ENCODE measurements at regions not wholly inside any gene's neighbourhood (a gene's known extent, or its start where the extent isn't known, plus 50 kb on each side); places are given as distances from the start of the nearest gene placed in this dataset.
A peak's percentile ranks its signal among the peaks of the same experiment; 100 is the strongest.
"Not testable (repeated sequence)": the region's sequence is repeated elsewhere in the genome, so short reads cannot be mapped to it uniquely, and the experiment has no call there.

DNA sequence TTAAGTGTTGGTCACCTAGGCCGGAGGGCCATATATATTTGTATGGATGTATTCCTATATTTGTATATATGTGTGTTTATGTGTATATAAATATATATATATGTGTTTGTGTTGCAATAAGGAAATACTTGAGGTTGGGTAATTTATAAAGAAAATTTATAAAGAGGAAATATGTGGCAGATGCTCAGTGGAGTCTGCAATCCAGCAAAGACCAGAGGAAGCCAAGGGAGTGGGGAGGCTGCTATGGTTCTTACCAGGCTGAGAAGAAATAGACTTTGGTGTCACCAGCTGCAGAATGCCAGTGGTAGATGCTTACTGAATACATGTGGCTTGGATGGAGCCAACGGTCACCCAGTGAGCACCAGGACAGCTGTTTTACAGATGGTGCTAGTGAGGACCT is 97.4 kb upstream of the ELOVL5 start:
- DNase-seq (ENCODE audit: low spot score) = no peak

DNA sequence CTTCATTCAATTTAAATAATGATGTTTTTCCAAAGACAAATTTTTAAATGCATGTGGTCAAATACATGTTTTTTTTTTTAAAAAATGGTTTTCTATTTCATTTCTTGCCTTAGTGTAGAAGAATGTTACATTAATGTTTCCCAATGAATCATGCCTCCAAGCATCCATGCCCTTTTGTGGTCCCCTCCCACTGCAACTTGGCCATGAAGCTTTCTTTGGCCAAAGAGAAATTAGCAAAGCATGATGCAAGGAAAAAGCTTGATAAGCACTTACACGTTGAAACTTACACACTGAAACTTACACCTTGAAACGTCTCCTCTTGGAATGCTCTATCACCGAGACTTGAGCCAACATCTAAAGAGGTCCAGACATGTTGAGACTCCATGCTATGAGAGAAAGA is 93.0 kb upstream of the ELOVL5 start:
- DNase-seq (ENCODE audit: low spot score) = no peak

DNA sequence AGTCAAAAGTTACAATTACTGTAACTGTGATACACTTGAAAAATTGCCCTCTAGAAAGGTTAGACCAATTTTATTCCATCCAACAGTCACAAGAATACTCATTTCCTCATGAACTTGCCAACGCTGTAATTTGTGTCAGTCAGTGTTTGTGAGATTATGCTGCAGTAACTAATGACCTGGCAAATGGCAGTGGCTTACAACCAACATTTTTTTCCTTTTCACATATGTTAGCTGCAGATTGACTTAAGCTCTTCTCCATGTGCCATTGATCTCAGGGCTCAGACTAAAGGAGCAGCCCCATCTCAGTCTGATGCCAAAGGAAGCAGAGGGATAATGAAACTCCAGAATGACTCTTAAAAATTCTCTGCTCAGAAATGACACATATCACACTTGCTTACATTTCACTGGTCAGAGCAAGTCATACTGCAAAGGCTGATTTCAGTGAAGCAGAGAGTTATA is 92.3 kb upstream of the ELOVL5 start:
- DNase-seq (ENCODE audit: low spot score) = no peak

DNA sequence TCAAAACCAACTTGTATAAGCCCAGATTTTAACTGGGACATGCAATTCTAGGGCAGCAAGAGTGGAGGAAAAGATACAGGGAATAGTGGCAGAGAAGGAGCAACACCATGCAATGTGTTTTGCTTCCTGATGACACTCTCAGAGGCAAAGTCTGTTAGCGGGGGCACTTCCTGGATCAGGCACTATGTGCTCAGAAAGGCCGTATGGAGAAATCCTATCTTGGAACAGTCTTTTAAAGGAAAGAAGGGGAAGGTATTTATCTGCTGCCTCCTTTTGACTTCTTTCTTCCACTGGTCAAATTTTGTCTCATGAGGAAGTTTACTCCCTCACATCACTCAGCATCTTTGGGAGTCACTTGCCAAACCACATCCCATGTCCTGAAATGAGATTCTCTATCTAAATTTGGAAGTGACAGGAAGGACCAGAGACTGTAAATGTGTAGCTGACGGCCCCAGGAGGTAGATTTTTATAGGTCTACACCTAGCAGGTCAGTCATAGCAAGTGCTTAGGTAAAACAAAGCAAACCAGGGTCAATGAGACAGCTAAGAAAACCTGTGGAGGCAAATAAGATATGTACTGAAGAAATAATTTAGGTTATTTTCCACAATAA is 91.7 kb upstream of the ELOVL5 start:
- no peak for DNase-seq (ENCODE audit: low spot score)

DNA sequence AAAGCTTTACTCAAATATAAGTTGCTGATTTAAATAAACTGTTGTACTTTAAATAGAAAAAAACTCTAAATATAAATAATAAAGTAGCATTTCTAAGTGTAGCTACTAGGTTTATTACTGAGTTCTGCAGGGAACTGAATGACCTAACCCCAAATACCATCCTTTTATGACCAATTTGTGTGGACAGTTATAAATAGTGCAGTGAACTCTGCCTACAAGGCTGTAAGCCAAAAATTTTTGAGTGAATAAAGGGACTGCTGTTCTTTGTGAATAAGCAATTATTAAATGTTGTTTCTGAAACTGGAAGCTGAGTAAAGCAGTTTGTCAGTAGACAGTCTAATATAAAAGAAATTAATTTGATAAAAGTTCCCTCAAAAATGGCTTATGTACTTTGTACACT is 90.8 kb upstream of the ELOVL5 start:
- DNase-seq (ENCODE audit: low spot score) = no peak

DNA sequence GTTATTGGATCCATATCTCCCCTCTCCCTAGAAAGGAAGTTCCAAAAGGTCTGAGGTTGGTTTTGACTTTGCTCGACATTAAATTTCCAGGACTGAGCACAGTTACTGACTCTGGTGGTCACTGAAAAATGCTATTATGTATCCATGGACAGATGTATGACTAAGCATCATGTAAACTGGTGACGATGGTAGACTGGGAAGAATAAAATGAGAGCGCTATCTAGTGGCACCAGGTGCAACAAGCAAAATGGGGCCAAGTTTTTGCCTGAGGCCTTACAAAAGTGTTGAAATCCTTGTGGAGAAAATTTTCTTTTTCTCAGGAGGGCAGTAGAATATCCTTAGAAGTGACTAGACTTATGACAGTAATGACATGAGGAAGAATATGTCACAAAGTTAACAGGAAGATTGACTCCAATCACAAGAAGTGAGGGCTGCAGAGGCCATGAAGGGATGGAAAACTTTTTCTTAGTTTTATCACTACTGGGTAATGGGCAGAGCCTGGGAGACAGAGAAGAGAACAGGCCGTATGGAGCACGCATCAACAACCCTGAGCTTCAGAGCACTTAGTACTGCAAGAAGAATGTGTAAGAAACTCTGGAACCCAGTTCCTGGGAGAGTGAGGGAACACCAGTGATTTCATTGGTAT is 88.9 kb upstream of the ELOVL5 start:
- DNase-seq (ENCODE audit: low spot score) = peak; percentile 94

DNA sequence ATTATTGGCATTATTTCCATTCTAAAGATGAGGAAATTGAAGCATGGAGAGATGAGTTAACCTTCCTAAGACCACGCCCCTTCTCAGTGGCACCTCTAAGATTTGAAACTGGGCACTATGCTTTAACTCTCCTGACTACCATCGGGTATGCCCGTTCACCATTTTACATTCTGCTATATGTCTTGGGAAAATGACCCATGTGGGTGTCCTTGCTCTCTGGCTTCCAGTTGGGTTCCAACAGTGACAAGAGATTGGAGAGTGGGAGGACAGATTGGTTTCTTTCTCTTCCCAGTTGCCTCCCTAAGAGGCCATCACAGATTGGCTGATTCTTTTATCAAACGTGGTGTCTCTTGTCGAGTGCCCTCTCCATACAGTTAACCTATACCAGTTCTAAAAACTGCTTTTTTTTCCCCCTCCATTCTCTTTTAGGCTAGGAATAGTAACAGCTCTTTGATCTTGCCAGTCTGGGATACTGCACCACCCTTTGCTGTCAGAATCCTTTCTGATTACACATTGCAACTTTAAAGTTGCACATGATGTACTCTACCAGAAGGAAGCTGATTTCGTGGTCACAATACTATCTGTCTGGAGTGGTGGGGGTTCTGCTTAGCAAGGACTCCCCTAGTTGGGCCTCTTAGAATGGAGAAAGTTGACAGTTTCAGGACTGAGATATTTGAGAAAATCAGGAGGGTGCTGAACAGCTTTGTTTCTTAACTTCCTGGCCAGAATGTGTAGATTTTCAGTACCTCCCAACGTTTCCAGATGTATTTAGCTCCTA is 88.0 kb upstream of the ELOVL5 start:
- DNase-seq (ENCODE audit: low spot score) = no peak

DNA sequence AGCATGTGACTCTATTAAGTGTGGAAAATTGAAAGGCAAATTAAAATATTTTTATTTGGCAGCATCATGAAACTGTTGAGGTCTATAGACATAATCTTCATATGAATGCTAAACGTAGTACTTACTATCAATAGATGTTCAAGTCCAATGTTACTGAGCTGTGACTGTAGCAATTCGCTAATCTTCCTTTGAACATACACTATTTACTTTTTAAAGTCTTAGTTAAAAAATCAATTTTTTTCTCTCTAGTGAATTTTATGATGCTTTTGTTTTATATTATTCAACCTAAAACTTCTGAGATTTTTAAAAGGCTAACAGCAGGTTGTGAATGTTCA is 85.2 kb upstream of the ELOVL5 start:
- no peak for DNase-seq (ENCODE audit: low spot score)

DNA sequence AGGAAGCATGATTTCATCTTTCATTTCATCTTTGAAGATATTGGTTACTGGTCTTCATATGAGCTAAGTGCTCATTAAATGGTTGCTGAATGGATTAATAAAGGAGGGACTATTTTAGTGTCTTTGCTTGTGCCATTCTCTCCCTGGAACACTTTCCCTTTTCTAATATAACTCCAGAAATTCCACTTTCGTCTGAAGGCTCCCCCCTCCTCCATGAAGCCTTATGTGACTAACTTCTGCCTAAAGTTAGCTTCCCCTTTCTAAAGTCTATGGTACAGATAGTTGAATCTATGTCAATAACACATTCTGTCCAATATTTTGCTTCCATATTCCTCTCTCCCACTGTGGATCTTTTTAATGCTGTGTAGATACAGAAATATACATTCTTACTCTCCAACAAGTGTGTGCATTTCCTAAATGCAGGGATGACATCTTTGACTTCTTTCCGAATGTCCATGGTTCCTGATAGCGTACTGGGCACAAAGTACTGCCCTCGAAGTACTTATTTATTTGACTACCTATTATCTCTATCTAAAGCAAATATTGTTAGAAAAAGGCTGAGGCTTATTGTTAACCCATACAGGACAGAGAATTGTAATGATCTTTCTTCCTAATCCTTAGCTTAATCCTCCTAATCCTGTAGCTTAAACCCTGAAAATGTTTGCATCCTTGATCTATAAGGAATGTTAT is 84.7 kb upstream of the ELOVL5 start:
- no peak for DNase-seq (ENCODE audit: low spot score)

DNA sequence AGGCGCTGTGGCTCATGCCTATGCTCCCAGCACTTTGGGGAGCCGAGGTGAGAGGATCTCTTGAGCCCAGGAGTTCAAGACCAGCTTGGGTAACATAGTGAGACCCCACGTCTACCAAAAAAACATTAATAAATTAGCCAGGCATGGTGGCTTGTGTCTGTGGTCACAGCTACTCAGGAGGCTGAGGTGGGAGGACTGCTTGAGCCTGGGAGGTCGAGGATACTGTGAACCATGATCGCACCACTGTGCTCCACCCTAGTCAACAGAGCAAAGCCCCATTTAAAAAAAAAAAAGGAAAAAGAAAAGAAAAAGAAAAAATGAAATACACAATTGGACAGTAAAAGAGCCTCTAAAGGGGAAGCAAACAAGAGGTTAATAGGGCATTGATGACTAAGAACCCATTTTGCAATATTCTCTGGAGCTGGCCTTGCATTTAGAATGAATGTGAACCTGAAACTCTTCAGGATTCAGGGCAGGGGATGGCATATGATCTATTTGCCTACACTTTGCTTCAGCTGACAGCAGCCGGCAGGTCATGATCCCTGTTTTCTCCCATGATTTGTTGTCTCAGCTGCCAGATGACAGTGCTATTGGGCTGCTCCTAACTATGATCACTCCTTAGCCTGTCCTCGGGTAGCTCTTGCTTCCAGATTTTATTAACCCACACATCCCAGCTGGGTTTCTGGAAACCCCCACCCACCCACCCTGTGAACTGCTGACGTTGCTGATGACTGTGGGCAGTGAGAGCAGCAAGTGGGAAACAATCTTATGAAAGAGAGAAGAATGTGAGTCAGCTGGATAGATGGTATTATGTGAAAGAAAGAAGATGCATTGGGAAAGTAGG is 83.8 kb upstream of the ELOVL5 start:
- DNase-seq (ENCODE audit: low spot score) = no peak

DNA sequence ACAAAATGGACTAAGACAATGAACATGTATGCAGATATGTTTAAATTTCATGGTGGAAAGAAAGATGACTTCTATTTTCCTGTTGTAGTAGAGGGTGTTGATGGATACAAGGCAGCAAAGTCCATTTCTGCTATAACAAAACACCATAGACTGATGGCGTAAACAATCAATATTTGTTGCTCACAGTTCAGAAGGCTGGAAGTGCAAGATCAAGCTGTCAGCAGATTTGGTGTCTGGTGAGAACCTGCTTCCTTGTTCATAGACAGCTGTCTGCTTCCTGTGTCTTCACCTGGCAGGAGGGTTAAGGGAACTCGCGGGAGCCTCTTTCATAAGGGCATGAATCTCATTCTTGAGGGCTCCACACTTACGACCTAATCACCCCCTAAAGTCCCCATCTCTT is 83.0 kb upstream of the ELOVL5 start:
- DNase-seq (ENCODE audit: low spot score) = no peak

DNA sequence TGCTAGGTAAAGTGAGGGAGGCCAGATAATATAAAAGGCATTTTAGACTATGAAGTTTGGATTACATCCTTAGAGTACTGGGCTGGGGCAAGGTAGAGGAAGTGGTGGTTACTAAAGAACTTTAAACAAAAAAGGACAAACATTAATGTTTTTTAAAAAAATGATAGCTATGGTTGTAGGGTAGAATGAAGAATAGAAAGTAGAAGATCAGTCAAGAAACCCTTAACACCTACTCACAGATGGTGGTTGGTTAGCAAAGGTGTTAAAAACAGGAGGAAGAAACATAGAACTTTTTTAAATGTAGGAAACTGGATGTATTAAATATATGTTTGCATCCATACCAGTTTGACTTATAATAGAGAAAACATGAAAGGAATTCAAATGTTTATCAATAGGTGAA is 80.7 kb upstream of the ELOVL5 start:
- DNase-seq (ENCODE audit: low spot score) = no peak

DNA sequence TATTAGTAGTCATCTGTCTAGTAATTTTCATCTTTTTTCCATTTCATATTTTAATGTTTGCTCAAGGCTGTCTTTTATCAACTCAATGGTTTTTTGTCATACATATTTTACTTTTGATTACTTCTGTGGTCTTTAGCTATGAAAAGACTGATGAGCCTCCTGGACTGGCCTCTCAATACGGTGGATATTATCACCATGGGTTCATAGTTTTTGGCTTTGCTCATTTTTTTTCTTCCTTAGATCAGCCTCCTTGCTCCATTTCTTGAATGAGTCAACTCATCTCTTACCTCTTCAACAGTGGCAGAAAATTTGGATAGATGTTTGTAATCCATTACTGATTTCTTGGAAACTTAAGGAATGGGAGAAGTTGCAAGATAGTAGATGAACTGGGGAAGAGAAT is 80.1 kb upstream of the ELOVL5 start:
- no peak for DNase-seq (ENCODE audit: low spot score)

DNA sequence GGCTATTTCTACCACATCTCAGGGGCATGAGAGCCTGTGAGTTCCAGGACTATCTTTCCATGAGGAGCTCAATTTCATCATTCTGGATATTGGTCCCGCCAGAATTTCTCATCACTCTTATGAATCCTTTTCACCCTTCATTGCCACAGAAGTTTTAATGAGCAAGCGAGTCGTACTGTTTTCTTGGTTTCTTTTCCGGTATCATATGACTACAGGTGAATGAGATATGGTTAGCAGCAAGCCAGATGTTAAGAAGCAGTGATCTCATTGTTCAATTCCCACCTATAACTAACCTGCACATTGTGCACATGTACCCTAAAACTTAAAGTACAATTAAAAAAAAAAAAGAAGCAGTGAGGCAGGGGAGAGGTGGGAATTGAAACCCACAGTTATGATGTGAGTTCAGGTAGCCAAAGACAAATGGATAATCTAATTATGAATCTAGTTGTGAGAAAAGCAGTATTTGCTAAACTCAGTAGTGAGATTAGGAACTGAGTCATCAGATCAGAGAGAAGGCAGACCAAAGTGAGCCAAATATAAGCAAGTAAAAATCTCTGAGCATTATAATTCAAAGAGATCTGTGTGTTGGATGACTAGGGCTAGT is 78.0 kb upstream of the ELOVL5 start:
- no peak for DNase-seq (ENCODE audit: low spot score)

DNA sequence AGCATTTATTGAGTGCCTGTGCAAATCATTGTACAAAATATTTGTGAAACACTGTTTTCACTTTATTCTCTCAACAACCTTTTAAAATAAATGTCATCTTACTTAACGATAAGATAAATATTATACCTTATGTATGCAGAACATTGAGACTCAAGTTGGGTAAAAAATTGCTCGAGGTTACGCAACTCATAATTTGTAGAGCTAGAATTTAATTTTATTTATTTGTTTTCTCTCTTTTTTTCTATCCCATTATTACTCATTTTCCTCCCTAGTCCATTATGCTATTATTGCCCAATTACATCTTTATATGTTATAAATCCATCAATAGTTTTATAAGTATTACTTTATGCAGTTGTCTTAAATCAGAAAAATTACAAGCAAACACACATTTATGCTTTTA is 77.4 kb upstream of the ELOVL5 start:
- DNase-seq (ENCODE audit: low spot score) = no peak

DNA sequence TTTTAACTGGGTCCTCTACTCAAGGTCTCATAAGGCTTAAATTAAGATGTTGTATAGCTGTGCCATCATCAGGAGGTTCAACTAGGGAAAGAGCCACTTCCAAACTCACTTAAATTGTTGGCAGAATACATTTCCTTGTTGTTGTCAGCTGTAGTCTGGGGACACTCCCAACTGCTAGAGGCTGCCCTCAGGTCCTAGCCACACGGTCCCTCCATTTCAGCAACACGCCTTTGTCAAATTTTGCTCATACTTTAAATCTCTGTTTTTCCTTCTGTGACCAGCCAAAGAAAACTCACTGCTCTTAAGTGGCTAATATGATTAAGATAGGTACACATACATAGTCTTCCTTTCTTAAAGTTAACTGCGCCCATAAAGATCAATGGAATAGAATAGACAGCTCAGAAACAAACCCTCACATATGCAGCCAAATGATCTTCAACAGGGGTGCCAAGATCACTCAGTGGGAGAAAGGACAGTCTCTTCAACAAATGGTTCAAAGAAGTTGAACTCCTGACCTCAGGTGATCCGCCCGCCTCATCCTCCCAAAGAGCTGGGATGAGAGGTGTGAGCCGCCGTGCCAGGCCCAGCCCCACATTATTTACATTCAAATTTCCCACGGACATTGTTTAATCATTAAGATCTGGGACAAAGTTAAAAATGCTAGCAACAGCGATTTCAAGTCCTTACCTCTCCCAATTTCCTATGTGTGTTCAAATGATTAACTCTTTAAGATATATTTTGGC is 76.4 kb upstream of the ELOVL5 start:
- DNase-seq (ENCODE audit: low spot score) = no peak

DNA sequence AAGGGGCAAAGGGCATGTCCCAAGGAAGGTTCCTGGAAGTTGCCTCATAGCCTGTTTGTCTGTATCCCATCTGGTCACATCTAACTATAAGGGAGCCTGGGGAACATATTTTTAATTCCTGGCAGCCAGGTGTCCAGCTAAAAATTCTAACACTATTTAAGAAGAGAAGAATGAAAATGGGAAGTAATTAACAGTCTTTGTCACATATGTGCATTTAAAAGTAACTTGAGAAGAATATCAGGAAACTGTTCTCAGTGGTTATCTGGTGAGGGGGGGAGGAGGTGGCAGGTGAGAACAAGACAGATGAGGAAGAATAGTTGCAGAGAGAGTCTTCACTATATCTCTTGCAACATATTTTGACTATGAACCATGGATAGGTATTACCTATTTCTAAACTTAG is 75.5 kb upstream of the ELOVL5 start:
- no peak for DNase-seq (ENCODE audit: low spot score)

DNA sequence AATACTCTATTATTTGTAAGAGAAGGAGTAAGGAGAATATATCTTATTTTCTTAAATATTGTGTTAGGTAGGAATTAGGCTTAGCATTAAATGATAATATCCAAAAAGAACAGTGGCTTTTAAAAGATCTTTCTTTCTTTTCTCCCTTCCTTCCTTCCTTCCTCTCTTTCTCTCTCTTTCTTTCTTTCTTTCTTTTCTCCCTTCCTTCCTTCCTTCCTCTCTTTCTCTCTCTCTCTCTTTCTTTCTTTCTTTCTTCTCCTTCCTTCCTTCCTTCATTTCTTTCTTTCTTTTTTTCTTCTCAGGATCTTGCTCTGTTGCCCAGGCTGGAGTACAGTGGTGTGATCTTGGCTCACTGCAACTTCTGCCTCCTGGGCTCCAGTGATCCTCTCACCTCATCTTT is 74.8 kb upstream of the ELOVL5 start:
- DNase-seq (ENCODE audit: low spot score) = not testable (repeated sequence)

DNA sequence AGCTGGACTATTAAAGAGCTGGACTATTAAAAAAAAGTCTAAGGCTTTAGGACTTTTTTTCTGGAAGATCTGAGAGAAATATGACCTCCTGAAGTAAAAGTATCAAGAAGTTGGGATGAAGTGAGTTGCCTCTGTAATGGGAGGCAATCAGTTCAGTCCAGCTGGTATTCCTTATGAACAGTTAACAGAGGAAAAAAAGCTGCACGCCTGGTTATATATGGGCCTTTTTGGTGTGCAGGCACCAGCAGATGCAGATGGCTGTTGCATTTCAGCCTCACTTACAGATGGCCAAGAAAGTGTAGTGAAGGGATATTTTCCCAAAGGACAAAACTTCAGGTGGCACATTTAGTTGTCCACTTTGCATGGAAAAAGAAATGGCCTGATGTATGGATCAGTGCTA is 70.3 kb upstream of the ELOVL5 start:
- no peak for DNase-seq (ENCODE audit: low spot score)

DNA sequence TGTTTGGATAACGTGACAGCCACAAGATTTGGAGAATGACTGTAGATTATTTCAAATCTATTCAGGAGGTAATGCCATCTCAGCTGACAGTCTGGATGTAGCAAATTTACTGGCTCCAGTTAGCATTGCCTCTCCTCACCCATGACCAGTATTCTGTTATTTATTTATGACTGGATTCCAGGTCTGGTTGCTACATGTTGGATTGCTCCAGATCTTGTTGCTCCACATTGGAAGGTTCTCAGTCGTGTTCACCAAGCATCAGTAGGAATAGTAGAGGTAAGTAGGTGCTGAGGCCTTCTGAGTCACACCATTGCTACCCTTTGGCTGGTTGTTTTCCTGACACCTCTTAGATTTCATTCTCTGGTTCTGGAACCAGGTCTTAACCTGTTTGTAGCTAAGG is 69.5 kb upstream of the ELOVL5 start:
- DNase-seq (ENCODE audit: low spot score) = no peak

DNA sequence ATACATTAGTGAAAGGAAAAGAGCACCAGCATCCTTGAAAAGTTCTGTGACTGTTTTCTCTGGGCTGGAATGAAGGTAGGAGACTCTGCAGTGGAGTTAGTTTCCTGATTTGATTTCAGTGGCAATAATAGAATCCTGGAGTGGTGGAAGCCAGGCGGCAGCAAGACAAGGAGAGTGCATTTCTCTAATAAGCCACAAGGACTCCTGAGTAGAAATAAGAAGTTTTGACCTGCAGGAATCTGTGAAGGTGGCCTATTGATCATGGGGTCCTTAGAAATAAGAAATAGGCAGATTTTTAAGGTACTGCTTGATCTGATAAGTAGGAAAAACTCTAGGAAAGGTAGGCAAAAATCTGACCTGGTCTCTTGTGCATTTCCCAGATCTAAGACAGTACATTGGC is 68.4 kb upstream of the ELOVL5 start:
- no peak for DNase-seq (ENCODE audit: low spot score)

All from H4 (cell line).